Gastroesophageal sphincter (tissue), 4 donors: ENCODE measurements at regions not wholly inside any gene's neighbourhood (a gene's known extent, or its start where the extent isn't known, plus 50 kb on each side); places are given as distances from the start of the nearest gene placed in this dataset.
A peak's percentile ranks its signal among the peaks of the same experiment; 100 is the strongest.

Experiments used
- ATAC-seq: fragments of 150-250 bp; one replicate; pipeline ENCODE4 v1.9.1; 2016; ENCODE audit warnings: mild to moderate bottlenecking, moderate library complexity
- H3K27ac ChIP-seq, 4 donors: fragments of 200-600 bp; sonication (generic) in 3 of 4; 1 replicate in 3 of 4; 2 replicates in 1 of 4; pipeline ENCODE4 v1.5.1; 2016 to 2019
- H3K27me3 ChIP-seq: fragments of 200-600 bp; sonication (generic); one replicate; pipeline ENCODE4 v1.5.1; 2019
- H3K36me3 ChIP-seq, 2 donors: fragments of 200-600 bp; sonication (generic); one replicate each; pipeline ENCODE4 v1.5.1; 2019; ENCODE audit warnings: control low read depth in 1 of 2
- H3K4me1 ChIP-seq, 3 donors: fragments of 200-600 bp; sonication (generic); 1 replicate in 2 of 3; 2 replicates in 1 of 3; pipeline ENCODE4 v1.5.1; 2016 to 2019; ENCODE audit warnings: control low read depth in 2 of 3
- H3K4me3 ChIP-seq, 2 donors: fragments of 200-600 bp; sonication (generic); one replicate each; pipeline ENCODE4 v1.5.1; 2019; ENCODE audit warnings: mild to moderate bottlenecking in 1 of 2, moderate library complexity in 1 of 2
- H3K9me3 ChIP-seq, 3 donors: fragments of 200-600 bp; sonication (generic); one replicate each; pipeline ENCODE4 v1.5.1; 2017 to 2019; ENCODE audit warnings: control low read depth in 2 of 3
- CTCF ChIP-seq, 4 experiments: fragments of 200-600 bp in 2 of 4; fragments of 450-650 bp in 2 of 4; sonication (generic) in 1 of 4; IDR thresholded peaks; one replicate each; pipeline ENCODE4 v1.5.1; 2017 to 2019; ENCODE audit warnings: antibody characterized with exemption in 4 of 4, mild to moderate bottlenecking in 2 of 4, moderate library complexity in 2 of 4
- EP300 ChIP-seq: sonication (generic); formaldehyde crosslinking; IDR thresholded peaks from one replicate; pipeline ENCODE4 v1.6.1; 2017; ENCODE audit warnings: antibody characterized with exemption, mild to moderate bottlenecking
- POLR2A ChIP-seq, 2 donors: fragments of 450-650 bp; IDR thresholded peaks; one replicate each; pipeline ENCODE4 v1.6.1; 2017; ENCODE audit warnings: antibody characterized with exemption in 2 of 2, mild to moderate bottlenecking in 2 of 2, moderate library complexity in 1 of 2
- POLR2AphosphoS5 ChIP-seq: sonication (generic); formaldehyde crosslinking; IDR thresholded peaks from one replicate; pipeline ENCODE4 v1.6.1; 2017; ENCODE audit warnings: antibody characterized with exemption
- WGBS, 2 donors: methylation state at CpG; one replicate each; pipeline ENCODE4 v1.1.5; 2018; ENCODE audit warnings: low coverage in 1 of 2; 5-methylcytosine and 5-hydroxymethylcytosine counted together

- Histone ChIP-seq H3K27me3 (peaks cover 11% of the 10 kb centered on the region), H3K27ac (no peak overlapping the region), H3K4me3 (no peak overlapping the region), H3K9me3 (no peaks in the 10 kb centered on the region), H3K4me1 (no peaks in the 10 kb centered on the region), H3K36me3 (no peaks in the 10 kb centered on the region)
- no peak for ATAC-seq
- no peak for TF ChIP-seq POLR2A (IDR thresholded peaks at IDR 0.05)
- TF ChIP-seq EP300, result no peak
- no peak for TF ChIP-seq CTCF (IDR thresholded peaks at IDR 0.05)
- no peak for TF ChIP-seq POLR2AphosphoS5
- 77% methylated on average over 2 of the region's 2 CpGs; no CpG with 5 or more reads in 1 of the 2 donors for WGBS, 2 donors
Observed at GRCh38 chr2:235133837-235134236, 182.0 kb downstream of the SH3BP4 start.

GRCh38 chr2:235134420-235134819 lies 182.6 kb downstream of the SH3BP4 start:
- Histone ChIP-seq H3K27me3 (peaks cover 11% of the 10 kb centered on the region), H3K27ac (no peak overlapping the region), H3K4me1 (no peaks in the 10 kb centered on the region), H3K4me3 (no peak overlapping the region), H3K36me3 (no peaks in the 10 kb centered on the region), H3K9me3 (no peaks in the 10 kb centered on the region)
- TF ChIP-seq EP300, result no peak
- TF ChIP-seq CTCF (IDR thresholded peaks at IDR 0.05), result no peak
- no peak for TF ChIP-seq POLR2AphosphoS5
- TF ChIP-seq POLR2A (IDR thresholded peaks at IDR 0.05), result no peak
- WGBS, 2 donors, result 79 to 89% methylated on average over 3 of the region's 3 CpGs
- ATAC-seq, result no peak

GRCh38 chr2:235135195-235135965 lies 183.6 kb downstream of the SH3BP4 start:
- no peak for ATAC-seq
- H3K27me3 ChIP-seq, result peaks cover 11% of the 10 kb centered on the region
- TF ChIP-seq CTCF (IDR thresholded peaks at IDR 0.05) (no peak), EP300 (no peak), POLR2A (IDR thresholded peaks at IDR 0.05) (no peak), POLR2AphosphoS5 (no peak)
- 88 to 89% methylated on average over 4 of the region's 4 CpGs for WGBS, 2 donors
- H3K27ac ChIP-seq, result no peak overlapping the region
- H3K9me3 ChIP-seq, result no peaks in the 10 kb centered on the region
- no peak overlapping the region for H3K4me3 ChIP-seq
- no peaks in the 10 kb centered on the region for H3K36me3 ChIP-seq
- no peaks in the 10 kb centered on the region for H3K4me1 ChIP-seq

GRCh38 chr2:235135990-235136561 lies 184.3 kb downstream of the SH3BP4 start:
- TF ChIP-seq CTCF (IDR thresholded peaks at IDR 0.05), result peak; percentile 63 to 77 (median 72)
- no peak for TF ChIP-seq POLR2A (IDR thresholded peaks at IDR 0.05)
- TF ChIP-seq POLR2AphosphoS5, result no peak
- no peak for TF ChIP-seq EP300
- H3K36me3 ChIP-seq, result no peaks in the 10 kb centered on the region
- H3K4me3 ChIP-seq, result no peak overlapping the region
- peak; percentile 77 for ATAC-seq
- WGBS, 2 donors, result 29 to 40% methylated on average over 12 to 14 of the region's 19 CpGs
- no peak overlapping the region for H3K27ac ChIP-seq
- peaks cover 7% of the 10 kb centered on the region for H3K27me3 ChIP-seq
- no peaks in the 10 kb centered on the region for H3K4me1 ChIP-seq
- H3K9me3 ChIP-seq, result no peaks in the 10 kb centered on the region

GRCh38 chr2:235138339-235138738 lies 186.5 kb downstream of the SH3BP4 start:
- Histone ChIP-seq H3K9me3 (no peaks in the 10 kb centered on the region), H3K4me1 (no peaks in the 10 kb centered on the region), H3K4me3 (no peak overlapping the region), H3K27ac (no peak overlapping the region), H3K27me3 (no peaks in the 10 kb centered on the region), H3K36me3 (no peaks in the 10 kb centered on the region)
- ATAC-seq, result no peak
- WGBS, 2 donors, result 88 to 91% methylated on average over 8 of the region's 10 CpGs
- TF ChIP-seq POLR2A (IDR thresholded peaks at IDR 0.05) (no peak), EP300 (no peak), CTCF (IDR thresholded peaks at IDR 0.05) (no peak), POLR2AphosphoS5 (no peak)
